Bronchial epithelial cell (primary cell): ENCODE measurements at regions not wholly inside any gene's neighbourhood (a gene's known extent, or its start where the extent isn't known, plus 50 kb on each side); places are given as distances from the start of the nearest gene placed in this dataset.
"Not testable (repeated sequence)": the region's sequence is repeated elsewhere in the genome, so short reads cannot be mapped to it uniquely, and the experiment has no call there.

Source experiments
- DNase-seq: peaks from one replicate; pipeline ENCODE4 v3.0.0-alpha.2; 2010; ENCODE audit warnings: low read depth
- FAIRE-seq: peaks from 2 replicates; lab custom pipeline; 2011; peaks lifted over from hg19 to GRCh38; lab: Jason Lieb, UNC
- H3K27me3 ChIP-seq: 2 replicates; pipeline ENCODE4 v1.5.1; 2011; ENCODE audit warnings: low read length; ENCODE audit not compliant: control insufficient read depth, insufficient read depth
- H3K36me3 ChIP-seq: 2 replicates; pipeline ENCODE4 v1.5.1; 2011; ENCODE audit warnings: low read length; ENCODE audit not compliant: control insufficient read depth, insufficient read depth
- H3K4me3 ChIP-seq: 2 replicates; pipeline ENCODE4 v1.5.1; 2011; ENCODE audit warnings: mild to moderate bottlenecking, low read depth, low read length, control low read depth
- TF ChIP-seq, protein P1 (sequence below): IDR thresholded peaks from 2 replicates; pipeline ENCODE4 v1.5.1; 2011; ENCODE audit warnings: mild to moderate bottlenecking, moderate library complexity, low read length, control low read depth, inconsistent platforms; ENCODE audit not compliant: insufficient read depth, severe bottlenecking

DNA sequence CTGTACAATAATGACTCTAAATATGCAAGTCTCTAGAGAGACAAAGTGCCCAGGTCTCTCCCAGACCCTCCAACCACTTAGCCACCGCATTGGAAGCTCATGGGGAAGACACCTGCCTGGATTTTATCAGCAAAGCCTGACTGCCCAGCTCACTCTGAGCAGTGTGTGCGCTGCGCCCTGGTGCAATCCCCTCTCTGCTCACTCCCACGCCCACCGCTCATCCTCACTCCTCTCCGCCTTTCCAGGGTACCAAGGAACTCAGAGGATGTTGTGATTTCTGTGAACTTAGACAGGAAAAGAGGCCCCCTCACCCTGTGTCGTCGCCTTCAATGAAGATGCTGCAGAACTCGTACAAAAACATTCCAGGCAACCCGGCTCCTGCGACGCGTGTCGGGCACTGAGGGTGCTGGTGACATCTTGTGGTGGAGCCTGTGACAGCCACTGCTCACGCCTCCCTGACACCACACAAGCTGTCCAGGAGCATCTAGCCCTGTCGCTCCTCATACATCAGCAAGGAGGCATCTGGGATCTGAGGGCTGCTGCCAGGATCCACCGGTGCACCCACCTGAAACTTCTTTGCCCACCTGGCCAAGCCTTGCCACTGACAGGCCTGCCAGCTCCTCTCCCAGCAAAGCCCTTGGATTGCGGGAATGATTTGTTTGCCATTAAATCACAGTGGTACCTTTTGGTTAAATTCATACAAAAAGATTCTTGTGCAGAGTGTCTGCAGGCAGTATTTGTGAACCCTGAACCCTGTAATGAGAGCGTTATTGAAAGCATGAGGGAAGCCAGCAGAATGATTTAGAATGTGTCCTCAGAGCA lies 220.4 kb downstream of the ZNF516 start:
- FAIRE-seq = no peak
- TF ChIP-seq, protein P1, sequence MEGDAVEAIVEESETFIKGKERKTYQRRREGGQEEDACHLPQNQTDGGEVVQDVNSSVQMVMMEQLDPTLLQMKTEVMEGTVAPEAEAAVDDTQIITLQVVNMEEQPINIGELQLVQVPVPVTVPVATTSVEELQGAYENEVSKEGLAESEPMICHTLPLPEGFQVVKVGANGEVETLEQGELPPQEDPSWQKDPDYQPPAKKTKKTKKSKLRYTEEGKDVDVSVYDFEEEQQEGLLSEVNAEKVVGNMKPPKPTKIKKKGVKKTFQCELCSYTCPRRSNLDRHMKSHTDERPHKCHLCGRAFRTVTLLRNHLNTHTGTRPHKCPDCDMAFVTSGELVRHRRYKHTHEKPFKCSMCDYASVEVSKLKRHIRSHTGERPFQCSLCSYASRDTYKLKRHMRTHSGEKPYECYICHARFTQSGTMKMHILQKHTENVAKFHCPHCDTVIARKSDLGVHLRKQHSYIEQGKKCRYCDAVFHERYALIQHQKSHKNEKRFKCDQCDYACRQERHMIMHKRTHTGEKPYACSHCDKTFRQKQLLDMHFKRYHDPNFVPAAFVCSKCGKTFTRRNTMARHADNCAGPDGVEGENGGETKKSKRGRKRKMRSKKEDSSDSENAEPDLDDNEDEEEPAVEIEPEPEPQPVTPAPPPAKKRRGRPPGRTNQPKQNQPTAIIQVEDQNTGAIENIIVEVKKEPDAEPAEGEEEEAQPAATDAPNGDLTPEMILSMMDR = peak; percentile 47
- Histone ChIP-seq H3K27me3 (no peaks in the 10 kb centered on the region), H3K36me3 (no peaks in the 10 kb centered on the region), H3K4me3 (no peak overlapping the region)
- no peak for DNase-seq

DNA sequence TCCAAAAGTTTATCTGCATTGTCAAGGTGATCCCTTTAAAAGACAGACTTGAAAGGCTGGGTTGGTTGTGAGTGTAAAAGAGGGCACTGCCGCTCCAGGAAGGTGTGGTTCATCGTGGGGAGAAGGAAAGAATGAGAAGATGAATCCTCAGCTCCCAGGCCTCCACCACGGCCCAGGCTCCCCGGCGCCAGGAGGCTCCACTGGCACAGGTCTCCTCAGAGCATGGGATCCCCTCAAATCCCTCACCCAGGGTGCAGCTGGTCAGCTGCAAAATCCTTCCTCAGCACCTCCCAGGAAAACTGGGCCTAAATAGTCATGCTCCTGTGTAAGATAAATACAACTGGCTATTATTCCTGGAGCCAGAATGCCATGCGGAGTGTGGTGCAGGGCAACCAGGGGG lies 221.1 kb downstream of the ZNF516 start:
- no peak for DNase-seq
- TF ChIP-seq, protein P1 = no peak
- no peaks in the 10 kb centered on the region for H3K36me3 ChIP-seq
- FAIRE-seq = no peak
- H3K27me3 ChIP-seq = no peaks in the 10 kb centered on the region
- H3K4me3 ChIP-seq = no peak overlapping the region

DNA sequence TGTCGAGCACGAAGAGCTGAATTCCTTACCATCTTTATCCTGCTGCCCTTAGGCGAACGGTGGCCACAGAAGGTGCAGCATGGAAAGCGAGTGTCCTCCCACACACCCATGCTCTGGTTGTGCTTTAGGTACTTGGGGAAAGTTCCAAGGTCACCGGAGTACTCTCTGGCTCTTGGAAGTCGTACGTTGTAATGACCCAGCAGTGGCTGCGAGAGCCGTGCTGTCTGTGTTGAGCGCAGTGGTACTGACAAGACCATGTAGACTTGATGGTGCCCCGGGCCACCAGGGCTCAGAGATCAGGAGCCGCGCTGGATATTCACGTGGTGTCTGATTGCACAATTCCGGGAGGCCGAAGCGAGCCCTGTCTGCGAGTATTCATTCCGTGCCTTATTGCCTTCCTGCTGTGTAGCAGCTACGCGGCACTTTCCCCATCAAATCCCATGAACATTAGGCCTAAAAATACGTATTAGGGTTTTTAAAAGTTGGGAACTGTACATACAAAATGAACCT lies 222.0 kb downstream of the ZNF516 start:
- TF ChIP-seq, protein P1 = no peak
- H3K27me3 ChIP-seq = no peaks in the 10 kb centered on the region
- no peaks in the 10 kb centered on the region for H3K36me3 ChIP-seq
- DNase-seq (no peak), FAIRE-seq (no peak)
- no peak overlapping the region for H3K4me3 ChIP-seq

DNA sequence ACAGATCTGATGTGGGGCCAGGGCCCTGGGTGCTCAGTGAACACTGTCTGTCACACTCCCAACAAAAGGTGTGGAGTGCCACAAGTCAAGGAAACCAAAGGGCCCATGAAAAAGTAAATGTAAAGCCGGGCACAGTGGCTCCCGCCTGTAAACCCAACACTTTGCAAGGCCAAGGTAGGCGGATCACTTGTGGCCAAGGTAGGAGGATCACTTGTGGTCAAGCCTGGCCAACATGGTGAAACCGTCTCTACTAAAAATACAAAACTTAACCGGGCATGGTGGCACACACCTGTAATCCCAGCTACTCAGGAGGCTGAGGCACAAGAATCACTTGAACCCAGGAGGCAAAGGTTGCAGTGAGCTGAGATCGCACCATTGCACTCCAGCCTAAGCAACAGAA lies 227.6 kb downstream of the ZNF516 start:
- not testable (repeated sequence) for H3K36me3 ChIP-seq, FAIRE-seq, H3K4me3 ChIP-seq, H3K27me3 ChIP-seq, DNase-seq

DNA sequence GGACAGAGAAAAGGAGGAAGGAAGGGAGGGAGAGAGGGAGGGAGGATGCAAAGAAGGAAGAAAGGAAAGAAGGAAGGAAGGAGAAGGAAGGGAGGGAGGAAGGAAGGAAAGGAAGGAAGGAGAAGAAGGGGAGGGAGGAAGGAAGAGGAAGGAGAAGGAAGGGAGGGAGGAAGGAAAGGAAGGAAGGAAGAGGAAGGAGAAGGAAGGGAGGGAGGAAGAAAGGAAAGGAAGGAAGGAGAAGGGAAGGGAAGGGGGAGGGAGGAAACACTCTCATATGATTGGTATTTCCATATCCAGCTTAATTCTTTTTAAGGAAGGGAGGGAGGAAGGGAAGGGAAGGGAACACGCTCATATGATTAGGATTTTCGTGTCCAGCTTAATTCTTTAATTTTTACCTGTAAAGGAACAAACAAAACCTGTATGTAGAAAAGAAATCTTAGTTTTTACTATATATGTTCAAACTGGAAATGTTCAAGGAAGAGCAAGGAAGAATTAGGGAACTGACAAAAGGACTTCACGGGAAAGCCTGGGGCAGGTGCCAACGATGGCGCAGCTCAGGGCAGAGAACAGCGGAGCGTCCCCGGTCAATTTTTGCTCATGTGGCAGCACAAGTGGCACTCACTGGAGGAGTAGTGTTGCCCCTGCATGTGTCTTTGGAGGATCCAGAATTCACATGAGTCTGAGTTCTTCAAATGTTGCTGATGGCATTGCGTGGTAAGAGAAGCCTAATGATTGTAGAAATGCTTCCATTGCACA lies 228.6 kb downstream of the ZNF516 start:
- TF ChIP-seq, protein P1 = no peak
- no peaks in the 10 kb centered on the region for H3K36me3 ChIP-seq
- DNase-seq (no peak), FAIRE-seq (no peak)
- no peak overlapping the region for H3K4me3 ChIP-seq
- H3K27me3 ChIP-seq = no peaks in the 10 kb centered on the region
